ENCODE measurements at regions not wholly inside any gene's neighbourhood (a gene's known extent, or its start where the extent isn't known, plus 50 kb on each side); places are given as distances from the start of the nearest gene placed in this dataset.

DNA sequence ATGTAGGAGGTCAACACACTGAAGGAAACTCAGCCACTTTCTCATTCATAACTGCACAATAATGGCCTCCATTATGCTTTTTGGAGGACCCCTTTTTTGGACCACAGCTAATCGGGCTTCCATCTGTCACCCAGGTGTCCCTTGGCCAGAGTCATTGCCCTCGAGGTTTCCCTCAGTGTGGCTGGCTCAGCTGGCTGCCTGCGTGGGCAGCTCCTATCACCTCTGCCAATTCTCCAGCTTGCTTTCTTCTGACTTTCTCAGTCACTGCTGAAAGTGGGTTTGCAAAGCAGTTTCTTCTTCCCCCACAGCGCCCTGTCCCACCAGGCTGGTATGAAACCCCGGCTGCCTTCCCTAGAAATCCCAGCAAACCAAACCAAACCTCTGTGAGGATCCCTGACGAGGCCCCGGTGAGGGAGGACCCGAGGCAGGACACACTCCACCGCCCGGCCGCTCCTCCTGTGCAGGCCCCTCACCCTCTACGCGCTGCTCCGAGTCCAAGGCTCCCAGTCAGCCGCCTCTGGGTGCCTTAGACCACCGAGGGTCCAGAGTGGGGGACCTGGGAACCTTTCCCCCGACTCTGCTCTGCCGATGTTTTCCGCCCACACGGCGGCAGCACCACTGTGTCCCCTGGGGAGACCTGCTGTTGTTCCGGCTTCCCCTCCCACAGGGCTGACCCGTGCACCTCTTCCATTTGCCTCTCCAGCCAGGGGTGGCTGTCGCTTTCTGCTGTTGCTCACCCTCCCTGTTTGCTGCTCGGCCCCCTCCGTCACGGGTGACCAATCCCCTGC is 109.5 kb downstream of the TENT4A start:
- Histone ChIP-seq H3K27me3 (ENCODE audit: control insufficient read depth, insufficient read depth, low read length) (no peaks in the 10 kb centered on the region), H3K9me3 (ENCODE audit: control insufficient read depth, insufficient read depth, low read length) (peaks cover 8% of the 10 kb centered on the region; the same call in 1 of the 2 replicates), H3K4me3 (ENCODE audit: low read depth, low read length) (no peak overlapping the region), H3K27ac (ENCODE audit: low read depth, low read length) (no peak overlapping the region)
- ChIA-PET CTCF (no interaction called here), POLR2A (no interaction called here)
- no peak for DNase-seq (ENCODE audit: low read depth, low spot score)
- TF ChIP-seq, protein P1, sequence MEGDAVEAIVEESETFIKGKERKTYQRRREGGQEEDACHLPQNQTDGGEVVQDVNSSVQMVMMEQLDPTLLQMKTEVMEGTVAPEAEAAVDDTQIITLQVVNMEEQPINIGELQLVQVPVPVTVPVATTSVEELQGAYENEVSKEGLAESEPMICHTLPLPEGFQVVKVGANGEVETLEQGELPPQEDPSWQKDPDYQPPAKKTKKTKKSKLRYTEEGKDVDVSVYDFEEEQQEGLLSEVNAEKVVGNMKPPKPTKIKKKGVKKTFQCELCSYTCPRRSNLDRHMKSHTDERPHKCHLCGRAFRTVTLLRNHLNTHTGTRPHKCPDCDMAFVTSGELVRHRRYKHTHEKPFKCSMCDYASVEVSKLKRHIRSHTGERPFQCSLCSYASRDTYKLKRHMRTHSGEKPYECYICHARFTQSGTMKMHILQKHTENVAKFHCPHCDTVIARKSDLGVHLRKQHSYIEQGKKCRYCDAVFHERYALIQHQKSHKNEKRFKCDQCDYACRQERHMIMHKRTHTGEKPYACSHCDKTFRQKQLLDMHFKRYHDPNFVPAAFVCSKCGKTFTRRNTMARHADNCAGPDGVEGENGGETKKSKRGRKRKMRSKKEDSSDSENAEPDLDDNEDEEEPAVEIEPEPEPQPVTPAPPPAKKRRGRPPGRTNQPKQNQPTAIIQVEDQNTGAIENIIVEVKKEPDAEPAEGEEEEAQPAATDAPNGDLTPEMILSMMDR (IDR thresholded peaks at IDR 0.05; ENCODE audit: low read depth, low read length), result no peak

DNA sequence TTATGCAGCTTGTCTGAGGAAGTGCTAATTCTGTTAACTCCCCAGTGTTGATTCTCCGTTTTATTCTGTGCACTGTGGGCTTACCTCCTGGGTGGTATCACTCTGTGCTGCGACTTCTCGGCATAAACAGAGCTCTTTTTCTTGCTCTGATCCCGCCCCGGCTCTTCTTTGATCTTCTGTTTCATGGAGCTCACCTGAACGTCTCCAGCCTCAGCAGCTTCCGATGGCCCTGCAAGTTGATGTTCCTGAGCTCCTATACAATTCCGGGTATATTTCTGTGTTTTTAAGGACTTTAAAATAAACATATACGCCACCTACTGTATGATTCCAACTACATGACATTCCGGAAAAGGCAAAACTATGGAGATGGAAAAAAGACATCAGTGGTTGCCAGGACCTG is 110.8 kb downstream of the TENT4A start:
- CTCF ChIA-PET, result no interaction called here
- DNase-seq (ENCODE audit: low read depth, low spot score), result no peak
- Histone ChIP-seq H3K4me3 (ENCODE audit: low read depth, low read length) (no peak overlapping the region), H3K27me3 (ENCODE audit: control insufficient read depth, insufficient read depth, low read length) (no peaks in the 10 kb centered on the region), H3K9me3 (ENCODE audit: control insufficient read depth, insufficient read depth, low read length) (peaks cover 8% of the 10 kb centered on the region; the same call in 1 of the 2 replicates), H3K27ac (ENCODE audit: low read depth, low read length) (no peak overlapping the region)
- TF ChIP-seq, protein P1 (IDR thresholded peaks at IDR 0.05; ENCODE audit: low read depth, low read length), result no peak
- POLR2A ChIA-PET, result no interaction called here

DNA sequence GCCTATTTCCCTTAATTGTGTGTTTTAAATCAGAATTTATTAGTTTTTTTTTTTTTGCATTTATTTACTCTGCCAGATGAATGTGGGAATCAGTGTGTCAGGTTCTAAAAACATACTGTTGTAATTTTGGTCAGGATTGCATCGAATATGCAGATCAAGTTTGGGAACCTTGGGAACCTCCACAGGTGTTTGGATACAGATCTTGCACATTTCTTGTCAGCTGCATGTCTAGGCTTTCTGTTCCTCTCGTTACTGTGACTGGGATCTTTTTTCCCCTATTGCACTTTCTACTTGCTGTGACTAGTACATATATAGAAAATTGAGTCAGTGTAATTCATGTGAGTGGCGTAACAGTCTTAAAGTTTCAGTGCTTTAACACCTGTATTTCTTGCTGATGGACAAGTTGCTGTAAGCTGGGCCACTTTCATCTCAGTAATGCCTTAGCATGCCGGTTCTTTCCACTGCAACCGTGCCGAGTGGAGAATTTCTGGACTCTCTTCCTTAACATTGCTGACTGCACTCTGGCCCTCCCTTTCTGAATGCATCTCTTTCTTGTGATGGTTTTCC is 112.5 kb downstream of the TENT4A start:
- H3K4me3 ChIP-seq (ENCODE audit: low read depth, low read length), result no peak overlapping the region
- POLR2A ChIA-PET, result no interaction called here

DNA sequence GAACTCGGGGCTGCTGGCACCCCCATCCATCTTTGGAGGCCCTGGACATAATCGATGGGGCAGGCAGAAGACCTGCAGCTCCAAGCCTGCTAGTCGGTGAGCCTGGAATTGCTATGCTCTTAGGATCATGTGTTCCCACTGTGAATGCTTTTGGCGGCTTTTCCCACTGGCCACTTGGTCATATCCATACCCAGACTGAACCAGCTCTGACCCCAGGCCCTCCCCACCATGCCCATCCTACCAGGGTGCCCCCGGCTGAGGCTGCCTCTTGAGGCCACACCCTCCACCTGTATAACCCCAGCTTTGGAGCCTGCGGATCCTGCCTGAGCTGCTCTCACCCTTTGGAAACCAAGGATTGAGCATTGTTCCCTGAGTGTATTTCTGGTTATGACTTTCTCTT is 113.5 kb downstream of the TENT4A start:
- POLR2A ChIA-PET, result no interaction called here
- TF ChIP-seq, protein P1 (IDR thresholded peaks at IDR 0.05; ENCODE audit: low read depth, low read length), result no peak
- no peak for DNase-seq (ENCODE audit: low read depth, low spot score)

More for the DNA sequence above, 112.5 kb downstream of the TENT4A start:
- TF ChIP-seq, protein P1 (IDR thresholded peaks at IDR 0.05; ENCODE audit: low read depth, low read length), result no peak
- H3K27me3 ChIP-seq (ENCODE audit: control insufficient read depth, insufficient read depth, low read length), result no peaks in the 10 kb centered on the region
- CTCF ChIA-PET, result no interaction called here
- no peak overlapping the region for H3K27ac ChIP-seq (ENCODE audit: low read depth, low read length)
- H3K9me3 ChIP-seq (ENCODE audit: control insufficient read depth, insufficient read depth, low read length), result peaks cover 18% of the 10 kb centered on the region
- no peak for DNase-seq (ENCODE audit: low read depth, low spot score)

DNA sequence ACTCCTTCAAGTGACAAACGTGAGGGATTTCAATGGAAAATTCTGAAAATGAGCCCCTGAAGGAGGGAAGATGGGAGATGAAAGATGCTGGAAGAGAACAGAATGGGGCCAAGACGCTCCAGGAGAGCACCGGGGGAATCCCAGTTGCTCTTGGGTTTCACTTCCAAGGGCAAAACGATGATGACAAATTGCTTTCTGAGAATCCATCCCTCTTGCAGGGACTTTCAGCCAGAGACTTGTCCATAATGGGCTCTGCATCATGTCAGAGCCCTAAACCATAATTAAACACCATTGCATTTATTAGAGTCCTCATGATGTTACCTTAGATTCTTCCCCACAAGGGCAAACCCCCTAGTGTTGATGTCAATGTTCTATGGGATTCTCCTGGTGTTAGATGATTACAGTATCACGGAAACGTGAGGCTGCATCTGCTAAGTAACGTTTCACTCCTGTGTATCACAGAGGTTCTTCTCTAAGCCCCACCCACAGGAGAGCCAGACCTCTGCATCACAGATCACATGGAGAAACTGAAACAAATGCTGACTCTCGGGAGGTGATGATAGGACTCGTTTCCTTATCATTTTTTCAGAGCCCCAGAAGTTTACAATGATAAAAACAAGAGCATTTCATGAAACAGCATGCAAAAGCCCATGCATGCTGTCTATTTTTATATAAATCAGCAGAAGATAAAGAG is 114.4 kb downstream of the TENT4A start:
- CTCF ChIA-PET, result no interaction called here
- H3K9me3 ChIP-seq (ENCODE audit: control insufficient read depth, insufficient read depth, low read length), result peaks cover 19% of the 10 kb centered on the region
- POLR2A ChIA-PET, result no interaction called here

More for the DNA sequence above, 113.5 kb downstream of the TENT4A start:
- Histone ChIP-seq H3K9me3 (ENCODE audit: control insufficient read depth, insufficient read depth, low read length) (peaks cover 21% of the 10 kb centered on the region), H3K27ac (ENCODE audit: low read depth, low read length) (no peak overlapping the region), H3K4me3 (ENCODE audit: low read depth, low read length) (no peak overlapping the region), H3K27me3 (ENCODE audit: control insufficient read depth, insufficient read depth, low read length) (no peaks in the 10 kb centered on the region)
- CTCF ChIA-PET, result no interaction called here

More for the DNA sequence above, 114.4 kb downstream of the TENT4A start:
- DNase-seq (ENCODE audit: low read depth, low spot score), result no peak
- Histone ChIP-seq H3K27ac (ENCODE audit: low read depth, low read length) (no peak overlapping the region), H3K27me3 (ENCODE audit: control insufficient read depth, insufficient read depth, low read length) (no peaks in the 10 kb centered on the region), H3K4me3 (ENCODE audit: low read depth, low read length) (no peak overlapping the region)
- TF ChIP-seq, protein P1 (IDR thresholded peaks at IDR 0.05; ENCODE audit: low read depth, low read length), result no peak

All from AG04450 (cell line).